ENCODE measurements at regions not wholly inside any gene's neighbourhood (a gene's known extent, or its start where the extent isn't known, plus 50 kb on each side); places are given as distances from the start of the nearest gene placed in this dataset.

- in situ Hi-C loops (cut with HindIII; ENCODE audit: low pct_ligation_motif_present, low sequenced_read_pairs): no loop called here
- TF ChIP-seq CTCF (IDR thresholded peaks at IDR 0.05; ENCODE audit: low read depth, low read length, missing control alignments): no peak
- DNase-seq: no peak
Observed at GRCh38 chr5:2658447-2658846, 93.0 kb downstream of the IRX2 start.

GRCh38 chr5:2657151-2657550, 94.3 kb downstream of the IRX2 start:
- no peak for TF ChIP-seq CTCF (IDR thresholded peaks at IDR 0.05; ENCODE audit: low read depth, low read length, missing control alignments)
- Histone ChIP-seq H3K36me3 (replicated peaks) (no peaks in the 10 kb centered on the region), H3K27me3 (replicated peaks) (no peaks in the 10 kb centered on the region), H3K27ac (no peak overlapping the region), H3K4me3 (ENCODE audit: low read depth, low read length) (no peak overlapping the region)
- no peak for DNase-seq
- in situ Hi-C loops (cut with HindIII; ENCODE audit: low pct_ligation_motif_present, low sequenced_read_pairs): no loop called here

More at GRCh38 chr5:2658447-2658846, 93.0 kb downstream of the IRX2 start:
- Histone ChIP-seq H3K36me3 (replicated peaks) (no peaks in the 10 kb centered on the region), H3K27ac (no peak overlapping the region), H3K4me3 (ENCODE audit: low read depth, low read length) (no peak overlapping the region), H3K27me3 (replicated peaks) (no peaks in the 10 kb centered on the region)

GRCh38 chr5:2656206-2656605, 95.3 kb downstream of the IRX2 start:
- no peak for TF ChIP-seq CTCF (IDR thresholded peaks at IDR 0.05; ENCODE audit: low read depth, low read length, missing control alignments)
- no peaks in the 10 kb centered on the region for H3K36me3 ChIP-seq (replicated peaks)
- DNase-seq: no peak
- H3K4me3 ChIP-seq (ENCODE audit: low read depth, low read length): no peak overlapping the region
- no peak overlapping the region for H3K27ac ChIP-seq
- in situ Hi-C loops (cut with HindIII; ENCODE audit: low pct_ligation_motif_present, low sequenced_read_pairs): no loop called here
- no peaks in the 10 kb centered on the region for H3K27me3 ChIP-seq (replicated peaks)

GRCh38 chr5:2653991-2654390, 97.5 kb downstream of the IRX2 start:
- no peaks in the 10 kb centered on the region for H3K36me3 ChIP-seq (replicated peaks)
- in situ Hi-C loops (cut with HindIII; ENCODE audit: low pct_ligation_motif_present, low sequenced_read_pairs): no loop called here
- no peak overlapping the region for H3K27ac ChIP-seq
- no peak for DNase-seq
- H3K4me3 ChIP-seq (ENCODE audit: low read depth, low read length): no peak overlapping the region
- no peaks in the 10 kb centered on the region for H3K27me3 ChIP-seq (replicated peaks)
- TF ChIP-seq CTCF (IDR thresholded peaks at IDR 0.05; ENCODE audit: low read depth, low read length, missing control alignments): no peak

GRCh38 chr5:2651116-2651515, 100.4 kb downstream of the IRX2 start:
- Histone ChIP-seq H3K36me3 (replicated peaks) (no peaks in the 10 kb centered on the region), H3K27me3 (replicated peaks) (no peaks in the 10 kb centered on the region), H3K4me3 (ENCODE audit: low read depth, low read length) (no peak overlapping the region), H3K27ac (no peak overlapping the region)
- DNase-seq: no peak
- in situ Hi-C loops (cut with HindIII; ENCODE audit: low pct_ligation_motif_present, low sequenced_read_pairs): no loop called here
- no peak for TF ChIP-seq CTCF (IDR thresholded peaks at IDR 0.05; ENCODE audit: low read depth, low read length, missing control alignments)

- Histone ChIP-seq H3K36me3 (replicated peaks) (no peaks in the 10 kb centered on the region), H3K27me3 (replicated peaks) (no peaks in the 10 kb centered on the region), H3K4me3 (ENCODE audit: low read depth, low read length) (no peak overlapping the region), H3K27ac (no peak overlapping the region)
- DNase-seq: no peak
- TF ChIP-seq CTCF (IDR thresholded peaks at IDR 0.05; ENCODE audit: low read depth, low read length, missing control alignments): no peak
- in situ Hi-C loops (cut with HindIII; ENCODE audit: low pct_ligation_motif_present, low sequenced_read_pairs): no loop called here
Observed at GRCh38 chr5:2642684-2643345, 108.7 kb downstream of the IRX2 start.

All from brain microvascular endothelial cell (primary cell).